GM21576 (cell line): ENCODE measurements at regions not wholly inside any gene's neighbourhood (a gene's known extent, or its start where the extent isn't known, plus 50 kb on each side); places are given as distances from the start of the nearest gene placed in this dataset.
"Not testable (repeated sequence)": the region's sequence is repeated elsewhere in the genome, so short reads cannot be mapped to it uniquely, and the experiment has no call there.

Source experiments
- ATAC-seq: cut with Tn5 transposase; IDR thresholded peaks from one replicate; pipeline ENCODE4 v1.9.1; 2021; ENCODE audit warnings: mild to moderate bottlenecking, moderate library complexity; ENCODE audit not compliant: unreplicated experiment

- ATAC-seq: no peak
These were observed 1560.0 kb upstream of the LRRTM3 start for GRCh38 chr10:65365878-65366277.

GRCh38 chr10:65367706-65368105, 1558.1 kb upstream of the LRRTM3 start:
- no peak for ATAC-seq

- no peak for ATAC-seq
These were observed 1550.3 kb upstream of the LRRTM3 start for GRCh38 chr10:65375528-65375927.

- ATAC-seq: no peak
These were observed 1548.1 kb upstream of the LRRTM3 start for GRCh38 chr10:65377687-65378086.

GRCh38 chr10:65394502-65395297, 1531.1 kb upstream of the LRRTM3 start:
- no peak for ATAC-seq

- no peak for ATAC-seq
These were observed 1530.2 kb upstream of the LRRTM3 start for GRCh38 chr10:65395631-65396030.

GRCh38 chr10:65396997-65397396, 1528.8 kb upstream of the LRRTM3 start:
- no peak for ATAC-seq

- no peak for ATAC-seq
These were observed 1517.4 kb upstream of the LRRTM3 start for GRCh38 chr10:65408401-65408800.

- no peak for ATAC-seq
These were observed 1512.8 kb upstream of the LRRTM3 start for GRCh38 chr10:65413001-65413400.

GRCh38 chr10:65415318-65415717, 1510.5 kb upstream of the LRRTM3 start:
- ATAC-seq: no peak

GRCh38 chr10:65416094-65416493, 1509.7 kb upstream of the LRRTM3 start:
- no peak for ATAC-seq

GRCh38 chr10:65419629-65420028, 1506.2 kb upstream of the LRRTM3 start:
- no peak for ATAC-seq

- no peak for ATAC-seq
These were observed 1502.8 kb upstream of the LRRTM3 start for GRCh38 chr10:65423043-65423442.

- not testable (repeated sequence) for ATAC-seq
These were observed 1496.5 kb upstream of the LRRTM3 start for GRCh38 chr10:65429381-65429780.

GRCh38 chr10:65430979-65431378, 1494.9 kb upstream of the LRRTM3 start:
- no peak for ATAC-seq

- ATAC-seq: no peak
These were observed 1454.8 kb upstream of the LRRTM3 start for GRCh38 chr10:65470986-65471385.

GRCh38 chr10:65482848-65483247, 1443.0 kb upstream of the LRRTM3 start:
- no peak for ATAC-seq

GRCh38 chr10:65491799-65492198, 1434.0 kb upstream of the LRRTM3 start:
- no peak for ATAC-seq

- ATAC-seq: no peak
These were observed 1429.3 kb upstream of the LRRTM3 start for GRCh38 chr10:65496541-65496940.

GRCh38 chr10:65497837-65498236, 1428.0 kb upstream of the LRRTM3 start:
- no peak for ATAC-seq

GRCh38 chr10:65500716-65501115, 1425.1 kb upstream of the LRRTM3 start:
- no peak for ATAC-seq

GRCh38 chr10:65501259-65501658, 1424.6 kb upstream of the LRRTM3 start:
- no peak for ATAC-seq

- no peak for ATAC-seq
These were observed 1407.5 kb upstream of the LRRTM3 start for GRCh38 chr10:65518379-65518778.
